Kidney (tissue), 13 donors: ENCODE measurements at regions not wholly inside any gene's neighbourhood (a gene's known extent, or its start where the extent isn't known, plus 50 kb on each side); places are given as distances from the start of the nearest gene placed in this dataset.

Experiments used
- DNase-seq, 5 donors: peaks; one replicate each; pipeline ENCODE4 v3.0.0-alpha.2; 2013 to 2020
- FAIRE-seq: peaks from 2 replicates; lab custom pipeline; 2012; peaks lifted over from hg19 to GRCh38; lab: Jason Lieb, UNC
- H3K27ac ChIP-seq, 2 donors: one replicate each; pipeline ENCODE4 v1.7.0; 2013; ENCODE audit warnings: low read depth in 2 of 2, low read length in 2 of 2, inconsistent platforms in 1 of 2
- H3K27me3 ChIP-seq: one replicate; pipeline ENCODE4 v1.7.1; 2013; ENCODE audit warnings: low read length, inconsistent platforms; ENCODE audit not compliant: control insufficient read depth, insufficient read depth
- H3K36me3 ChIP-seq, 3 donors: one replicate each; pipeline versions ENCODE4 v1.7.0 to v1.7.1; 2013; ENCODE audit warnings: low read length in 3 of 3, control low read depth in 1 of 3, inconsistent platforms in 1 of 3; ENCODE audit not compliant: insufficient read depth in 3 of 3, control insufficient read depth in 2 of 3
- H3K4me1 ChIP-seq, 3 donors: one replicate each; pipeline versions ENCODE4 v1.7.0 to v1.7.1; 2013; ENCODE audit warnings: low read length in 3 of 3, inconsistent platforms in 1 of 3, low read depth in 1 of 3; ENCODE audit not compliant: control insufficient read depth in 2 of 3, insufficient read depth in 2 of 3
- H3K4me3 ChIP-seq, 3 donors: one replicate each; pipeline versions ENCODE4 v1.7.0 to v1.8.1; 2013; ENCODE audit warnings: low read length in 3 of 3, control low read depth in 1 of 3, inconsistent platforms in 1 of 3
- H3K9ac ChIP-seq, 3 donors: one replicate each; pipeline versions ENCODE4 v1.7.0 to v1.7.1; 2013; ENCODE audit warnings: low read length in 3 of 3, control low read depth in 1 of 3, inconsistent platforms in 1 of 3
- H3K9me3 ChIP-seq, 3 donors: one replicate each; pipeline versions ENCODE4 v1.7.0 to v1.7.1; 2013; ENCODE audit warnings: low read length in 3 of 3, control low read depth in 1 of 3, inconsistent platforms in 1 of 3; ENCODE audit not compliant: control insufficient read depth in 2 of 3, insufficient read depth in 1 of 3
- CTCF ChIP-seq: IDR thresholded peaks from 3 replicates; pipeline ENCODE4 v1.5.1; 2012; ENCODE audit warnings: mild to moderate bottlenecking, moderate library complexity, borderline replicate concordance; ENCODE audit not compliant: insufficient read depth; ENCODE audit errors: extremely low read depth
- intact Hi-C: fragments of 100-400 bp; cut with DNase I; formaldehyde crosslinking; loops from one replicate; pipeline ENCODE4 v1.11.1; 2022
- donor health status: control.
- donor health status: control.
- donor health status: control.
- donor health status: control.
- donor health status: control.
- donor health status: DM: yes; HTN: yes; CAD: no.
- donor health status: Normal renal cell carcinoma (clear cell type).

- FAIRE-seq: no peak
- DNase-seq: no peak
- TF ChIP-seq CTCF: no peak
- Histone ChIP-seq H3K9ac (no peak overlapping the region), H3K36me3 (no peaks in the 10 kb centered on the region), H3K4me3 (no peak overlapping the region), H3K27me3 (no peaks in the 10 kb centered on the region), H3K27ac (no peak overlapping the region), H3K4me1 (no peaks in the 10 kb centered on the region), H3K9me3 (no peaks in the 10 kb centered on the region)
- intact Hi-C loops: no loop called here
These were observed 249.2 kb upstream of the HABP2 start for GRCh38 chr10:113303544-113304146.

- Histone ChIP-seq H3K36me3 (no peaks in the 10 kb centered on the region), H3K27ac (no peak overlapping the region), H3K27me3 (no peaks in the 10 kb centered on the region), H3K9ac (no peak overlapping the region), H3K4me1 (no peaks in the 10 kb centered on the region), H3K4me3 (no peak overlapping the region), H3K9me3 (no peaks in the 10 kb centered on the region)
- intact Hi-C loops: no loop called here
- FAIRE-seq (no peak), DNase-seq (no peak)
- no peak for TF ChIP-seq CTCF
These were observed 248.1 kb upstream of the HABP2 start for GRCh38 chr10:113304726-113305125.

GRCh38 chr10:113305871-113306270 lies 247.0 kb upstream of the HABP2 start:
- Histone ChIP-seq H3K4me1 (no peaks in the 10 kb centered on the region), H3K27me3 (no peaks in the 10 kb centered on the region), H3K9ac (no peak overlapping the region), H3K36me3 (no peaks in the 10 kb centered on the region), H3K4me3 (no peak overlapping the region), H3K27ac (no peak overlapping the region), H3K9me3 (no peaks in the 10 kb centered on the region)
- FAIRE-seq (no peak), DNase-seq (no peak)
- intact Hi-C loops: no loop called here
- no peak for TF ChIP-seq CTCF

- no peaks in the 10 kb centered on the region for H3K27me3 ChIP-seq
- no peak for DNase-seq
- no peak for FAIRE-seq
- H3K4me3 ChIP-seq: no peak overlapping the region
- no peaks in the 10 kb centered on the region for H3K4me1 ChIP-seq
- intact Hi-C loops: no loop called here
- no peaks in the 10 kb centered on the region for H3K36me3 ChIP-seq
- no peaks in the 10 kb centered on the region for H3K9me3 ChIP-seq
- H3K9ac ChIP-seq: no peak overlapping the region
- TF ChIP-seq CTCF: no peak
- no peak overlapping the region for H3K27ac ChIP-seq
These were observed 243.1 kb upstream of the HABP2 start for GRCh38 chr10:113309791-113310190.
